Loucy (cell line): ENCODE measurements at regions not wholly inside any gene's neighbourhood (a gene's known extent, or its start where the extent isn't known, plus 50 kb on each side); places are given as distances from the start of the nearest gene placed in this dataset.
"Not testable (repeated sequence)": the region's sequence is repeated elsewhere in the genome, so short reads cannot be mapped to it uniquely, and the experiment has no call there.

Experiments
- H2AFZ ChIP-seq: fragments of 200-600 bp; sonication (generic); 2 replicates; pipeline ENCODE4 v1.6.0; 2016; ENCODE audit warnings: antibody characterized with exemption, mild to moderate bottlenecking, low read length, moderate library complexity
- H3F3A ChIP-seq: fragments of 200-600 bp; 2 replicates; pipeline ENCODE4 v1.6.0; 2016; ENCODE audit warnings: antibody characterized with exemption, low read depth, mild to moderate bottlenecking
- H3K27me3 ChIP-seq: fragments of 200-600 bp; sonication (generic); 2 replicates; pipeline ENCODE4 v1.6.1; 2014; ENCODE audit warnings: low read length, mild to moderate bottlenecking; ENCODE audit not compliant: insufficient read depth, poor library complexity, severe bottlenecking
- H3K36me3 ChIP-seq: fragments of 200-600 bp; sonication (generic); 2 replicates; pipeline ENCODE4 v1.6.1; 2016; ENCODE audit warnings: low read length; ENCODE audit not compliant: insufficient read depth
- H3K4me1 ChIP-seq: fragments of 200-600 bp; sonication (generic); 2 replicates; pipeline ENCODE4 v1.5.1; 2014; ENCODE audit warnings: low read length, mild to moderate bottlenecking; ENCODE audit not compliant: insufficient read depth, poor library complexity, severe bottlenecking
- H3K4me2 ChIP-seq: fragments of 200-600 bp; sonication (generic); 2 replicates; pipeline ENCODE4 v1.6.0; 2014; ENCODE audit warnings: antibody characterized with exemption, low read length, low read depth, mild to moderate bottlenecking; ENCODE audit not compliant: poor library complexity, severe bottlenecking
- H3K4me3 ChIP-seq: fragments of 200-600 bp; sonication (generic); 2 replicates; pipeline ENCODE4 v1.5.1; 2014; ENCODE audit warnings: low read length, mild to moderate bottlenecking, mixed read lengths; ENCODE audit not compliant: poor library complexity, severe bottlenecking
- H3K79me2 ChIP-seq: fragments of 200-600 bp; sonication (generic); 2 replicates; pipeline ENCODE4 v1.6.1; 2014; ENCODE audit warnings: low read length; ENCODE audit not compliant: insufficient read depth
- H3K9ac ChIP-seq: fragments of 200-600 bp; sonication (generic); 2 replicates; pipeline ENCODE4 v1.6.0; 2014; ENCODE audit warnings: mild to moderate bottlenecking, low read depth, low read length, moderate library complexity; ENCODE audit not compliant: poor library complexity, severe bottlenecking
- H3K9me2 ChIP-seq: fragments of 200-600 bp; sonication (generic); replicated peaks from 2 replicates; pipeline ENCODE4 v1.6.1; 2016; ENCODE audit warnings: low read depth, low read length, mixed read lengths
- H3K9me3 ChIP-seq: fragments of 200-600 bp; sonication (generic); 2 replicates; pipeline ENCODE4 v1.6.1; 2014; ENCODE audit warnings: mild to moderate bottlenecking, antibody characterized with exemption, low read length, low read depth; ENCODE audit not compliant: insufficient read depth
- H4K20me1 ChIP-seq: fragments of 200-600 bp; sonication (generic); 2 replicates; pipeline ENCODE4 v1.6.0; 2014; ENCODE audit warnings: antibody characterized with exemption, low read length, mild to moderate bottlenecking; ENCODE audit not compliant: insufficient read depth, poor library complexity, severe bottlenecking
- CTCF ChIP-seq: fragments of 200-600 bp; sonication (generic); conservative IDR thresholded peaks from 2 replicates; pipeline ENCODE4 v1.5.1; 2014; ENCODE audit warnings: mild to moderate bottlenecking, antibody characterized with exemption, low read length
- EZH2phosphoT487 ChIP-seq: fragments of 200-600 bp; IDR thresholded peaks from 2 replicates; pipeline ENCODE4 v1.6.1; 2018; ENCODE audit warnings: antibody characterized with exemption, mild to moderate bottlenecking, moderate library complexity, borderline replicate concordance

GRCh38 chr5:99765011-99765410 lies 770.2 kb upstream of the FAM174A start:
- H3K9me3 ChIP-seq: no peaks in the 10 kb centered on the region
- H2AFZ ChIP-seq: no peak overlapping the region
- no peaks in the 10 kb centered on the region for H3K4me1 ChIP-seq
- no peak overlapping the region for H3K4me2 ChIP-seq
- no peaks in the 10 kb centered on the region for H3K36me3 ChIP-seq
- H3K4me3 ChIP-seq: no peak overlapping the region
- H3K9me2 ChIP-seq: no peaks in the 10 kb centered on the region
- no peak overlapping the region for H3K9ac ChIP-seq
- no peaks in the 10 kb centered on the region for H3K27me3 ChIP-seq
- no peaks in the 10 kb centered on the region for H4K20me1 ChIP-seq
- no peaks in the 10 kb centered on the region for H3F3A ChIP-seq
- H3K79me2 ChIP-seq: no peaks in the 10 kb centered on the region
- TF ChIP-seq CTCF (no peak), EZH2phosphoT487 (no peak)

- H3K9me3 ChIP-seq: no peaks in the 10 kb centered on the region
- H3K4me3 ChIP-seq: no peak overlapping the region
- H3K36me3 ChIP-seq: no peaks in the 10 kb centered on the region
- no peaks in the 10 kb centered on the region for H3K4me1 ChIP-seq
- no peak for TF ChIP-seq EZH2phosphoT487
- TF ChIP-seq CTCF: no peak
- H4K20me1 ChIP-seq: no peaks in the 10 kb centered on the region
- no peaks in the 10 kb centered on the region for H3F3A ChIP-seq
- no peaks in the 10 kb centered on the region for H3K79me2 ChIP-seq
- no peaks in the 10 kb centered on the region for H3K27me3 ChIP-seq
- H3K9me2 ChIP-seq: no peaks in the 10 kb centered on the region
- H2AFZ ChIP-seq: no peak overlapping the region
- no peak overlapping the region for H3K4me2 ChIP-seq
- no peak overlapping the region for H3K9ac ChIP-seq
These were observed 772.0 kb upstream of the FAM174A start for GRCh38 chr5:99763021-99763774.

- Histone ChIP-seq H3K36me3 (no peaks in the 10 kb centered on the region), H3K9ac (no peak overlapping the region), H3K9me3 (no peaks in the 10 kb centered on the region), H2AFZ (no peak overlapping the region), H3K4me2 (no peak overlapping the region), H3K9me2 (no peaks in the 10 kb centered on the region), H3K79me2 (no peaks in the 10 kb centered on the region), H3K4me1 (no peaks in the 10 kb centered on the region), H3K4me3 (no peak overlapping the region), H4K20me1 (no peaks in the 10 kb centered on the region), H3K27me3 (no peaks in the 10 kb centered on the region), H3F3A (no peaks in the 10 kb centered on the region)
- TF ChIP-seq CTCF: no peak
- no peak for TF ChIP-seq EZH2phosphoT487
These were observed 787.8 kb upstream of the FAM174A start for GRCh38 chr5:99747342-99747741.

GRCh38 chr5:99733146-99733545 lies 802.0 kb upstream of the FAM174A start:
- H3K27me3 ChIP-seq, H3K4me3 ChIP-seq, H3K4me1 ChIP-seq, H4K20me1 ChIP-seq, H3F3A ChIP-seq, H3K9ac ChIP-seq, H3K9me3 ChIP-seq, H3K79me2 ChIP-seq, H3K4me2 ChIP-seq, H3K36me3 ChIP-seq, H3K9me2 ChIP-seq, H2AFZ ChIP-seq: not testable (repeated sequence)

- not testable (repeated sequence) for H3K36me3 ChIP-seq, H3K27me3 ChIP-seq, H3K4me3 ChIP-seq, H4K20me1 ChIP-seq, H3K9me3 ChIP-seq, H3F3A ChIP-seq, H3K9ac ChIP-seq, H3K4me2 ChIP-seq, H3K9me2 ChIP-seq, H3K4me1 ChIP-seq, H3K79me2 ChIP-seq, H2AFZ ChIP-seq
These were observed 801.8 kb upstream of the CHD1 start for GRCh38 chr5:99730653-99731052.
